ENCODE measurements at regions not wholly inside any gene's neighbourhood (a gene's known extent, or its start where the extent isn't known, plus 50 kb on each side); places are given as distances from the start of the nearest gene placed in this dataset.

GRCh38 chr6:121755485-121755884, 320.0 kb downstream of the GJA1 start:
- no peak overlapping the region for H3K27ac ChIP-seq
- peaks cover 5% of the 10 kb centered on the region for H3K4me1 ChIP-seq
- no peaks in the 10 kb centered on the region for H3F3A ChIP-seq (ENCODE audit: low read depth)
- TF ChIP-seq, protein P1, sequence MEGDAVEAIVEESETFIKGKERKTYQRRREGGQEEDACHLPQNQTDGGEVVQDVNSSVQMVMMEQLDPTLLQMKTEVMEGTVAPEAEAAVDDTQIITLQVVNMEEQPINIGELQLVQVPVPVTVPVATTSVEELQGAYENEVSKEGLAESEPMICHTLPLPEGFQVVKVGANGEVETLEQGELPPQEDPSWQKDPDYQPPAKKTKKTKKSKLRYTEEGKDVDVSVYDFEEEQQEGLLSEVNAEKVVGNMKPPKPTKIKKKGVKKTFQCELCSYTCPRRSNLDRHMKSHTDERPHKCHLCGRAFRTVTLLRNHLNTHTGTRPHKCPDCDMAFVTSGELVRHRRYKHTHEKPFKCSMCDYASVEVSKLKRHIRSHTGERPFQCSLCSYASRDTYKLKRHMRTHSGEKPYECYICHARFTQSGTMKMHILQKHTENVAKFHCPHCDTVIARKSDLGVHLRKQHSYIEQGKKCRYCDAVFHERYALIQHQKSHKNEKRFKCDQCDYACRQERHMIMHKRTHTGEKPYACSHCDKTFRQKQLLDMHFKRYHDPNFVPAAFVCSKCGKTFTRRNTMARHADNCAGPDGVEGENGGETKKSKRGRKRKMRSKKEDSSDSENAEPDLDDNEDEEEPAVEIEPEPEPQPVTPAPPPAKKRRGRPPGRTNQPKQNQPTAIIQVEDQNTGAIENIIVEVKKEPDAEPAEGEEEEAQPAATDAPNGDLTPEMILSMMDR (IDR thresholded peaks at IDR 0.05) = no peak
- no peak for TF ChIP-seq EZH2 (IDR thresholded peaks at IDR 0.05)
- no peak for TF ChIP-seq EZH2phosphoT487 (IDR thresholded peaks at IDR 0.05)
- Mint-ChIP-seq H3K9me3 (peaks cover 4% of the 10 kb centered on the region), H3K4me3 (no peak overlapping the region), H3K27me3 (ENCODE audit: insufficient read depth, low read depth) (peaks cover 3% of the 10 kb centered on the region), H3K27ac (no peak overlapping the region), H3K36me3 (no peaks in the 10 kb centered on the region), H3K4me1 (no peaks in the 10 kb centered on the region)
- H3K4me3 ChIP-seq = no peak overlapping the region
- no peaks in the 10 kb centered on the region for H4K20me1 ChIP-seq (ENCODE audit: low read depth)
- H2AFZ ChIP-seq (replicated peaks) = no peak overlapping the region
- no peak for DNase-seq (ENCODE audit: low spot score)
- no peaks in the 10 kb centered on the region for H3K36me3 ChIP-seq
- H3K79me2 ChIP-seq (ENCODE audit: low read depth) = no peaks in the 10 kb centered on the region
- no peaks in the 10 kb centered on the region for H3K27me3 ChIP-seq
- no peaks in the 10 kb centered on the region for H3K9me3 ChIP-seq (ENCODE audit: low read depth)
- H3K9ac ChIP-seq = no peak overlapping the region
- no peak overlapping the region for H3K4me2 ChIP-seq

- Histone ChIP-seq H3K9ac (no peak overlapping the region), H3K27me3 (no peaks in the 10 kb centered on the region), H3K27ac (peak overlapping the region; percentile 43), H3K4me3 (no peak overlapping the region), H3K36me3 (no peaks in the 10 kb centered on the region), H3K4me1 (peaks cover 5% of the 10 kb centered on the region), H3K4me2 (no peak overlapping the region), H3F3A (ENCODE audit: low read depth) (no peaks in the 10 kb centered on the region), H2AFZ (replicated peaks) (no peak overlapping the region), H3K79me2 (ENCODE audit: low read depth) (no peaks in the 10 kb centered on the region), H3K9me3 (ENCODE audit: low read depth) (no peaks in the 10 kb centered on the region), H4K20me1 (ENCODE audit: low read depth) (no peaks in the 10 kb centered on the region)
- peaks cover 2% of the 10 kb centered on the region for H3K9me3 Mint-ChIP-seq
- TF ChIP-seq, protein P1 (IDR thresholded peaks at IDR 0.05) = no peak
- no peak for TF ChIP-seq EZH2 (IDR thresholded peaks at IDR 0.05)
- TF ChIP-seq EZH2phosphoT487 (IDR thresholded peaks at IDR 0.05) = no peak
- no peak overlapping the region for H3K4me3 Mint-ChIP-seq
- no peaks in the 10 kb centered on the region for H3K4me1 Mint-ChIP-seq
- peaks cover 3% of the 10 kb centered on the region for H3K27me3 Mint-ChIP-seq (ENCODE audit: insufficient read depth, low read depth)
- no peak overlapping the region for H3K27ac Mint-ChIP-seq
- H3K36me3 Mint-ChIP-seq = no peaks in the 10 kb centered on the region
- DNase-seq (ENCODE audit: low spot score) = no peak
Measured at GRCh38 chr6:121756666-121757065, 321.2 kb downstream of the GJA1 start.

- Mint-ChIP-seq H3K9me3 (peaks cover 10% of the 10 kb centered on the region), H3K4me3 (no peak overlapping the region), H3K27me3 (ENCODE audit: insufficient read depth, low read depth) (peaks cover 3% of the 10 kb centered on the region), H3K27ac (no peak overlapping the region), H3K36me3 (no peaks in the 10 kb centered on the region), H3K4me1 (no peaks in the 10 kb centered on the region)
- Histone ChIP-seq H3K4me1 (peaks cover 5% of the 10 kb centered on the region), H3K4me3 (no peak overlapping the region), H3K79me2 (ENCODE audit: low read depth) (no peaks in the 10 kb centered on the region), H3K4me2 (no peak overlapping the region), H3F3A (ENCODE audit: low read depth) (no peaks in the 10 kb centered on the region), H3K9ac (no peak overlapping the region), H2AFZ (replicated peaks) (no peak overlapping the region), H3K27me3 (no peaks in the 10 kb centered on the region), H4K20me1 (ENCODE audit: low read depth) (no peaks in the 10 kb centered on the region), H3K27ac (no peak overlapping the region), H3K36me3 (no peaks in the 10 kb centered on the region), H3K9me3 (ENCODE audit: low read depth) (no peaks in the 10 kb centered on the region)
- TF ChIP-seq, protein P1 (IDR thresholded peaks at IDR 0.05) = no peak
- TF ChIP-seq EZH2 (IDR thresholded peaks at IDR 0.05) (no peak), EZH2phosphoT487 (IDR thresholded peaks at IDR 0.05) (no peak)
- no peak for DNase-seq (ENCODE audit: low spot score)
Measured at GRCh38 chr6:121759370-121759769, 323.9 kb downstream of the GJA1 start.

Data from neural progenitor cell (in vitro differentiated cells).